GM12874 (cell line): ENCODE measurements at regions not wholly inside any gene's neighbourhood (a gene's known extent, or its start where the extent isn't known, plus 50 kb on each side); places are given as distances from the start of the nearest gene placed in this dataset.

Experiments used
- TF ChIP-seq, protein P1 (sequence below): IDR thresholded peaks from 2 replicates; pipeline ENCODE4 v1.5.1; 2011; ENCODE audit warnings: low read depth, mild to moderate bottlenecking, control low read depth, low read length, moderate library complexity; ENCODE audit not compliant: insufficient read depth

GRCh38 chr4:91751961-91752360, 551.8 kb upstream of the GRID2 start:
- TF ChIP-seq, protein P1, sequence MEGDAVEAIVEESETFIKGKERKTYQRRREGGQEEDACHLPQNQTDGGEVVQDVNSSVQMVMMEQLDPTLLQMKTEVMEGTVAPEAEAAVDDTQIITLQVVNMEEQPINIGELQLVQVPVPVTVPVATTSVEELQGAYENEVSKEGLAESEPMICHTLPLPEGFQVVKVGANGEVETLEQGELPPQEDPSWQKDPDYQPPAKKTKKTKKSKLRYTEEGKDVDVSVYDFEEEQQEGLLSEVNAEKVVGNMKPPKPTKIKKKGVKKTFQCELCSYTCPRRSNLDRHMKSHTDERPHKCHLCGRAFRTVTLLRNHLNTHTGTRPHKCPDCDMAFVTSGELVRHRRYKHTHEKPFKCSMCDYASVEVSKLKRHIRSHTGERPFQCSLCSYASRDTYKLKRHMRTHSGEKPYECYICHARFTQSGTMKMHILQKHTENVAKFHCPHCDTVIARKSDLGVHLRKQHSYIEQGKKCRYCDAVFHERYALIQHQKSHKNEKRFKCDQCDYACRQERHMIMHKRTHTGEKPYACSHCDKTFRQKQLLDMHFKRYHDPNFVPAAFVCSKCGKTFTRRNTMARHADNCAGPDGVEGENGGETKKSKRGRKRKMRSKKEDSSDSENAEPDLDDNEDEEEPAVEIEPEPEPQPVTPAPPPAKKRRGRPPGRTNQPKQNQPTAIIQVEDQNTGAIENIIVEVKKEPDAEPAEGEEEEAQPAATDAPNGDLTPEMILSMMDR, result no peak

DNA sequence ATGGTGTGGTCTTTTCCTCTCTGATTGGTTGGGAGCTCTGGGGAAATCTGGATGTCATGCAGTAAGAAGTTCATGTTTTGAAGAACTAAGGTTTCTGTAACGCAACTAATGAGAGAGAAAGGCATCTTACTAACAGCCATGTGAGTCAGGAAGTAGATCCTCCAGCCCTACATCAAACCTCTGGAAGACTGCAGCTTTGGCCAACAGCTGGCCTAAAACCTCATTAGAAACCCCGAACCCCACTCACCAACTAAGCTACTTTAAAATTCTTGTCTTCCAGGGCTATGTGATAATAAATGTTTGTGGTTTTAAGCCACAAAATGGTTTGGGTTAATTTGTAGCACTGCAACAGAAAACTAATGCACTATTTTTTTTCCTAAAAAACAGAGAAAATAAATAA, 549.0 kb upstream of the GRID2 start:
- TF ChIP-seq, protein P1, result no peak

DNA sequence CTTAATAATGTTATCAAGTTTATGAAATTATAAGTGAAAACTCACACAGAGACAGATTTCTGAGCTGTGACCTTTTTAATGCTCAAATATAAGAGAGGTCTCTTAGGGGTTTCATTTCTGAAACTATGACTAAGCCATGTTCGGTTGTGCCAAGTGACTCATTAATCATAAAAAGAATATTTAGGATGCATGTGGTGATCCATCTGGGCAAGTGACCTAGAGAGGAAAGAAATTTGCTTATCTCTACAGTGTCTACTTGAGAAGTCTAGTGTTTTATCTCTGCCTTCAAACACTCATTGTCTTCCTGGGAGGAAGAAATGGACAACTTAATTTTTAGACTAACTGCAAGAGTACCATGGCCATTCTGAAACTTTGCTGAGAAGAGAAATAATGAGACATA, 545.3 kb upstream of the GRID2 start:
- TF ChIP-seq, protein P1, result no peak

DNA sequence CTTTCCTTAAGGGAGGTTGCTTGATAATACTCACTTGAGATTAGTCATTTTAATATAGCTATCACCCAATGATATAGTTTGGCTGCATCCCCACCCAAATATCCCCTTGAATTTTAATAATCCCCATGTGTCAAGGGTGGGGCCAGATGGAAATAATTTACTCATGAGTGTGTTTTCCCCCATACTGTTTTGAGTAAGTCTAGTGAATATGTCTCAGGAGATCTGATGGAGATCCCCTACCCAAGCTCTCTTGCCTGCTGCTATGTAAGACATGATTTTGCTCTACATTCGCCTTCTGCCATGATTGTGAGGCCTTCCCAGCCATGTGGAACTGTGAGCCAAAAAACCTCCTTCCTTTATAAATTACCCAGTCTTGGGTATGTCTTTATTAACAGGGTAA, 539.7 kb upstream of the GRID2 start:
- TF ChIP-seq, protein P1, result no peak

GRCh38 chr4:91769912-91770311, 533.9 kb upstream of the GRID2 start:
- TF ChIP-seq, protein P1, result no peak

DNA sequence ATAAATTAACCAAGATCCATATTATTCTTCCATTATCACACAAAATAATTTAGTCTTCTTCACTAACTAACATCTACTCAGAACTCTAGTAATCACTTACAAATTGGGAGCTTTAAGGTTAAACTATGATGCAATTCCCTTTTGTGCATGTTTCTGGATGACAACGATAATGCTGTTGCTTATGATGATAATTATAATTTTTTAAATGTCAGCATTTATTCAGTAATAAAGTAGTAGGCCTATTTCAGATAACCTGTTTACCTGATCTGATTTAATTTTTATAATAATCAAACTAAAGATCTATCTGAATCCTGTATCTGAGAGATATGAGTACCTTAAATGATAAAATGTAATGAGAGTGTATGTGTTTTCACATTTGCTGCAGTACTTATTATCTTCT, 507.8 kb upstream of the GRID2 start:
- TF ChIP-seq, protein P1, result no peak

DNA sequence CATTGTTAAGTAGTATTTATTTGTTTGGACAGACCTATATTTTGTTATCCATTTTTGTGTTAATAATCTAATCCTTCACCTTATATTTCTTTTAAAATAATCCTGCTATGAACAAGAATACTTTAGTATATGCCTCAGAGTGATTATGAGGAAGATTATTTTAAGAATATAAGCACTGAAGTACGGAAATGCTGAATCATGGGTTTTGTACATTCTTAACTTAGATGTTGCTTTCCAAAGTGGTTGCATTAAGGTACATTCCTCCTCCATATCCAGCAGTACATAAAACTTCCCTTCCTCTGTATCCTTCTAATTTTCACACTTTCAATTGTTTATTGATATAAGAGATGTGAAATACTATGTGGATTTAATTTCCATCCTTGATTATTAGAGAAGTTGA, 491.4 kb upstream of the GRID2 start:
- TF ChIP-seq, protein P1, result no peak

GRCh38 chr4:91824773-91825172, 479.0 kb upstream of the GRID2 start:
- TF ChIP-seq, protein P1, result no peak
